ENCODE measurements at regions not wholly inside any gene's neighbourhood (a gene's known extent, or its start where the extent isn't known, plus 50 kb on each side); places are given as distances from the start of the nearest gene placed in this dataset.
A peak's percentile ranks its signal among the peaks of the same experiment; 100 is the strongest.

GRCh38 chr11:128262463-128263345 lies 324.7 kb downstream of the ETS1 start:
- no peak for DNase-seq (ENCODE audit: low spot score)

DNA sequence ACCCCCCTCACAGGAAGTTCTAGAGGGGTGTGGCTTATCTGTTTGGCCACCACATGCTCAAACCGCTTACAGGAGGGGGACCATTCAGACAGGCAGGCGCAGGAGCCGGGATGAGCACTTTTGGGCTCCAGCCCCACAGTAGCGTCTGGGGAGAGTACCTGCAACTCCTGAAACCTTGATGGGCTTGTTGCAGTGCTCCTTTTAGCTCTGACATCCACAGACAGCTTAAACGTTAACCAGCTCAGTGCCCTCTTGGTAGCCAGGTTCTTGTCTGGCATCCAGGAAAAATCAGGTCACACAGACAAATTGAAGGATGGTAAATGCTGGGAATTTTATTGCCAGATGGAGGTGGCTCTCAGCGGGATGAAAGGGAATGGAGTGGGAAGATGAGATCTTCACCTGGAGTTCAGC lies 326.3 kb downstream of the ETS1 start:
- DNase-seq (ENCODE audit: low spot score): no peak

DNA sequence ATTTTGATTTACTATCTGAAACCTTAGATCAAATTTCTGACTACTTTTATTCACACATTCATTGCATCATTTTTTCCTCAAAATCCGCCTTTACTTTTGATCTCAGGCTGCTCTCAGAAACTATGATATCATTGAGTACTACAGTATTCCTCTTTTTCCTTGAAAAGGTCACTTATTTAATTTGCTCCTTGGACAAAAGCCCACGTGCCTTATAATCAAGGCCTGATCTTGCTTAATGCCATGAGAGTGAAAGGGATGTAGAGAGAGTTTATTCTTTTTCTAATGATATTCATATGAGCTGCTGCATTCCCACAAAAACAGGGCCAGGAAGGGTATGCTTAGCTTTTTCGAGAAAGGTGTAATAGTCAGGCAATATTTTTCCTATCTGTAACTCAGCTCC lies 327.0 kb downstream of the ETS1 start:
- no peak for DNase-seq (ENCODE audit: low spot score)

GRCh38 chr11:128259816-128260215 lies 327.5 kb downstream of the ETS1 start:
- DNase-seq (ENCODE audit: low spot score): no peak

- DNase-seq (ENCODE audit: low spot score): no peak
Measured at GRCh38 chr11:128254941-128255340, 332.4 kb downstream of the ETS1 start.

- DNase-seq (ENCODE audit: low spot score): no peak
Measured at GRCh38 chr11:128251140-128251539, 336.2 kb downstream of the ETS1 start.

DNA sequence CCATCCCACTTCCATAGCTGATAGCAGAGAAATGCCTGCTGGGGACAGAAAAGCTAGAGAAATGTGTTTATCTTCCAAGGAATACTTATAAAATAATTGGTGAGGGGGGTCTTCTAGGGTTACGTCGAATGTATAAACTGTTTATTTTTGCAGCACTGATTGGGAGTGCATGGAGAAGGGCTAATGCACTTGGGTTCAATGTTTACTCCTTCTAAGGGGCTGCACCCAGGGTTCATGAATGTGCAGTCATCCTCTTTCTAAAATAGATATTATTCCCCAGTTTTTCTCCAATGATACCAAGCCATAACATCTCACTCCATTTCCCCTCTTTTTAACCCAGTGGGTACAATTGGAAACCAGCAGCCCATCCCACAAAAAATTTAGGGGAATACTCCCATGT lies 336.9 kb downstream of the ETS1 start:
- no peak for DNase-seq (ENCODE audit: low spot score)

DNA sequence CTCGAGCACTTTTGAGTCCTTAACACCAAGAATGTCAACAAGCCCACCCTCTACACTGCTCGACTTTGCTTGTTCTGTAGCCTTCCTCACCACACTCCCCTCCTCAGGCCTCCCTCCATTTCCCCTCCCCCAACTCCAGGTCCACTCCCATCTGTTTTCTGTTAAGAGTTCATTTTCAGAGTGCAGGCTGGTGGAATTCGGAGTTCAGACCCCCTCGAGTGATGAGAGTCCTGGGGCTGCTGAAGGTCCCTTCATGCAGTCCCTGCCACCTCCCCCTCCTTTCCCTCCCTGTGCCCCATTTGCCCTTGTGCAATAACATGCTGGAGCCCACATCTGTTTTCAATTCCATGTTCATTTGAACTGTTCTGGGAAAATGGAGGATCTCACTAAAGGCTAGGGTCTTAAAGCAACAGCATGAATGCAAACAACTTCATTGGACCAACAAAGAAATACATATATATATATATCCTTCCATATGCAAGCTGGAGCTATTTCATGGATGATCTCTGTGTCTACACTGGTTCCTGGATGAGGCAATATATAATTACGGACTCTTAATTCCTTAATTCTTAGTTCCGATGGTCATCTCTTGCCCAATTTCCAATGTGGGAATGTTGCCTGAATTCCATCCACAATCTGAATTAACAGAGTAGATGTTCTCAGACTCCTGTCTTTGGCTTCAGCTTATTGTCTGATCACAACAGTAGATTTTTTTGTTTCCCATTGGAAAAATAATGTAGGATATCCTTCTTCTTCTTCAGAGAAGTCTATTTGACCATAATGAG lies 340.4 kb downstream of the ETS1 start:
- no peak for DNase-seq (ENCODE audit: low spot score)

GRCh38 chr11:128246364-128246801 lies 341.0 kb downstream of the ETS1 start:
- DNase-seq (ENCODE audit: low spot score): peak; percentile 17

DNA sequence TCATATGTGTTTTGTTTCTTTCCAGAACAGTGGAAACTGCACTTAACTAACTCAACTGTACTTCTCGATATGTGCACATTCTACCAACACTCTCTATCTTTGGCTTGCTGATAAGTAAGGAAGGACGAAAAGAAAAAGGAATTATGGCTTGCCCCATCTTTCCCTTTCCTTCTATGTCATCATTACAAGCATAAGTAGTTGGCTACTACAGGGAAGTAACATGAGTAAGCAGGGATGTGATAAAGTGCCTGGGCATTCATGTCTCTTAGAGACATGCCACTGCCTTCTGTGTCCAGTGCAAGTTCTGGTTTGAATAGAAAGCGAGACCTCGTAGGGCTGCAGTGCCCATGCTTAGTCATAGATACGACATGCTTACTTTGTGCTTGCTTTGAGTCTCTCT lies 342.5 kb downstream of the ETS1 start:
- no peak for DNase-seq (ENCODE audit: low spot score)

DNA sequence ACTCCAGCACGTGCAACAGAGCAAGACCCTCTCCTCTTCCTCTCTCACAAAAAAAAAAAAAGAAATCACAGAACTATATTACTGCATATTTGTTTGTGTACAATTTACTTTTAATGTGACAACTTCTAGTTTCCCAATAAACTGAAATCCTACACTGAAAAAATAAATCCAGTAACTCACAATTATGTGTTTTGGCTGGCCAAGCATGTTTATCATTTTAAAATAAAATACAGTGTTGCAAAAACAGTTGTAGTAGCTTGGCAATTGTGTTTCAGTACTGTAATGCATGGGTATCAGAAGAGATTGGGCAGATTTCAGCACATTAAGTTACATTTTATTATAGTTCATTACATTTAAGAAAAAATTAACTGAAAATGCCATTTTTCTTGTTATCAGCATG lies 344.9 kb downstream of the ETS1 start:
- no peak for DNase-seq (ENCODE audit: low spot score)

GRCh38 chr11:128240546-128240945 lies 346.8 kb downstream of the ETS1 start:
- DNase-seq (ENCODE audit: low spot score): no peak

GRCh38 chr11:128239306-128239705 lies 348.1 kb downstream of the ETS1 start:
- DNase-seq (ENCODE audit: low spot score): no peak

DNA sequence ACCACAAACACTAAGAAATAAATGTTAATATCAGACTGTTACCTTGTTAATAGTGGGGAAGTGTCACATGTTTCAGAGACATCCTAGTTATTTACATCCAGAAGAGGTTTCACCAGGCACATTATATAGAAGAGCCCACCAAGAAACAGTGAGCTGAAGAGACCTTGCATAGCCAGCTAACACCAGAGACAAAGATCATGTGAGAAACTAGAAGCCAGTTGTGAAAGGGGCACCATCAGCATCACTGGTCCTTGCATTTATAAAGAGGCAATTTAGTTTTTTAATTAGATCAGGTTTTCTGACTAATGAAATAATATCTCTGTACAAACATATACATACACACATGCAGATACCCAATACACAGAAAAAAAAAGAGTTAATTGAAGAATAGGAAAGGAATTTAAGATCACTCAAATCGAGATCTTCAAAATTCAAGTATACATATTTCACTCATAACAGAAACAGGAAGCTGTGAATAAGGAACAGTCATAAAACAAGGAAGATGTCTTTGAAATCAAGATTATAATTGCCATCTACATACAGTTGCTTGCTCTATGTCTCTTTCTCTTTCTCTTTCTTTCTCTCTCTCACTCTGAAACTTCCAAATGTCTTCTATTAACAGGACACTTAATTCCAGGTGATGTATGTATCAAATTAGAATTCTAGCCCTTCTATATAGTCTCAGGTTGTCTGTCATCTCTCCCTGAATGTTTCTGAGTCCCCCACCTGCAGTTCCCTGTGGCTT lies 348.7 kb downstream of the ETS1 start:
- no peak for DNase-seq (ENCODE audit: low spot score)

- no peak for DNase-seq (ENCODE audit: low spot score)
Measured at GRCh38 chr11:128236506-128237498, 350.6 kb downstream of the ETS1 start.

DNA sequence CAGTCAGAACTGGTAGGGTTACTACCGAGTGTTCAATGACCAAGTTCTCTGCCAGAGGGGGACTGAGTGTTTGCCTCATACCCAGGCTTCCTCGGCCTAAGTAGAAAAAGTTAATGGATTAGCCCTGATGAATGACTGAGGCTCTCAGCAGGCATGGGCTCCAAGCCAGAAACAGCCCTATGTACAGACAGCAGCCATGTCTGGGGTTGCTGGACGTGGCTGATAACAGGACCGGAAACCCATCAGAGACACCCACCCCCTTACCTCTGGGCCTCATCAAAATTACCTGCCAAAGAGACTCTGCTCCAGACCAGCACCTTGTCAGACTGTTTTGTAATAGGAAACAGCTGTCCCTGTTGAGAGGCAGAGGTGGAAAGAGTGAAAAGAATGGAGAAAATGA lies 351.4 kb downstream of the ETS1 start:
- DNase-seq (ENCODE audit: low spot score): no peak

GRCh38 chr11:128235426-128235825 lies 351.9 kb downstream of the ETS1 start:
- DNase-seq (ENCODE audit: low spot score): no peak

- DNase-seq (ENCODE audit: low spot score): no peak
Measured at GRCh38 chr11:128234143-128234542, 353.2 kb downstream of the ETS1 start.

DNA sequence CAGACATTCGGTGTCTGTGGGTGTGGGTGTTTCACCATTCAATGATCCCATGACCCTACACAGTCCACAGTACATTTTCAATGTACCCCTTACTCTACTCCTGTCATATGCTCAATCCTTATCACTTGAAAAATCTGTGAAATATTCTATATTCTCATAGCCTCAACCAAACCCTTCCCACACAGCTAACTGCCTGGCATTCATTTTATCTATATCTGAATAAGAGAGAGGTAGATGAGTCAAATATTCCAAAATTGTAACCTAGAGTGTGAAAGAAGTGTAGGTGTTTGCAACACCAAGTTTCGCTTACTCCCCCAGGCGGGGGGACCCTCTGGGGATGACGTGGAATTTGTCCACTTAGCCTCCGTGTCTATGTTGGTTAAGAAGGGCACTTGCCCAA lies 354.8 kb downstream of the ETS1 start:
- no peak for DNase-seq (ENCODE audit: low spot score)

DNA sequence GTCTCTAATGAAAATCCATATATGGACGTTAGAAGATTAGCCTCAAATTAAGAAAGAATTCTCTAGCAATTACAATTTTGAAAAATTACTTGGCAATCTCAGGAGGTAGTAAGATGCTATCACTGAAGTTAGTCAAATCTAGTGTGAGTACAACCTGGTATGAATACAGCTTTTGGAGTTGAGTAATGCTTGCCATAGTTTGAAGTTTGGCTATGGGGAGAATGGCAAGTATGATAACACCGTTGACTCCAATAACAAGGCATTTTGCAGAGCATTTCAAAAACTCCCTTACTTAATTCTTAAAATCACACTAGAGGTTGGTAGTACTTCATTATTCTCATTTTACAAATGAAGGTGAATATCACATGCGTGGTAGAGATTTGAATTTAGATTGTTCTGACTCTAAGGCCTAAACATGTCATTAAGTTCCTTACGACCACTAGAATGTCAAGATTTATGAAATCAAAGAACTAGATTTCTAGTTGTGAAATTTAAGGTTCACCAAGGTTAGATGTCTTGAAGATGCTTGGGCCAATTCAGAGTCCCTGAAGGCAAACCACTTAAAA lies 355.4 kb downstream of the ETS1 start:
- DNase-seq (ENCODE audit: low spot score): no peak

DNA sequence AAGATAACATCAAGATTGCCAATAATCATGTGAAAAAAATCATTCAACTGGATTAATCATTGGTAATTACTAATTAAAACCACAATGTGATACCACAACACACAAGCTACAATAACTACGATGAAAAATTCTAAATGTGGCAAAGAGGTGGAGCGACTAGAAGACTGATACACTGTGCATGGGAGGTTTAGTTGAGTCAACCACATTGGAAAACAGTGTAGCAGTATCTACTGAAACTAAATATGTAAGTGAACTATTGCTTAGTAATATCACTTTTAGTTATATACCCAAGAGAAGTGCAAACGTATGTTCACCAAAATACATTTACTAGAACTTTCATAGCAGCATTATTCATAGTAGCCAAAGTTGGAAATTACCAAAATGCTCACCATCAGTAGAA lies 359.9 kb downstream of the ETS1 start:
- no peak for DNase-seq (ENCODE audit: low spot score)
